Natural killer cell (primary cell): ENCODE measurements at regions not wholly inside any gene's neighbourhood (a gene's known extent, or its start where the extent isn't known, plus 50 kb on each side); places are given as distances from the start of the nearest gene placed in this dataset.

Source experiments
- ATAC-seq, 3 donors: fragments of 150-1000 bp in 2 of 3; fragments of 200-7000 bp in 1 of 3; cut with Tn5 transposase; 1 replicate in 1 of 3; 2 replicates in 2 of 3; pipeline ENCODE4 v1.10.0; 2021; ENCODE audit warnings: mild to moderate bottlenecking in 2 of 3, moderate library complexity in 2 of 3
- DNase-seq, 2 donors: peaks; one replicate each; pipeline versions ENCODE4 v3.0.0 to v3.0.0-alpha.2; 2013 to 2021; ENCODE audit warnings: mixed read lengths in 1 of 2
- H3K27ac ChIP-seq: one replicate; pipeline ENCODE4 v1.5.1; 2013; ENCODE audit warnings: mild to moderate bottlenecking, low read length
- H3K27me3 ChIP-seq: one replicate; pipeline ENCODE4 v1.6.1; 2013; ENCODE audit warnings: low read length; ENCODE audit not compliant: control insufficient read depth, insufficient read depth
- H3K36me3 ChIP-seq: one replicate; pipeline ENCODE4 v1.6.1; 2013; ENCODE audit warnings: low read length; ENCODE audit not compliant: control insufficient read depth, insufficient read depth
- H3K4me1 ChIP-seq: one replicate; pipeline ENCODE4 v1.6.1; 2013; ENCODE audit warnings: low read length; ENCODE audit not compliant: control insufficient read depth, insufficient read depth
- H3K4me3 ChIP-seq: one replicate; pipeline ENCODE4 v1.5.1; 2013; ENCODE audit warnings: low read length
- H3K9me3 ChIP-seq: one replicate; pipeline ENCODE4 v1.6.1; 2013; ENCODE audit warnings: low read length; ENCODE audit not compliant: control insufficient read depth, insufficient read depth
- H3K27ac Mint-ChIP-seq, 2 donors: one replicate each; pipeline ENCODE4 v1.8.0; 2022; ENCODE audit warnings: mild to moderate bottlenecking in 2 of 2, mixed read lengths in 2 of 2, moderate library complexity in 1 of 2
- H3K27me3 Mint-ChIP-seq, 2 donors: one replicate each; pipeline ENCODE4 v1.8.0; 2022; ENCODE audit warnings: low read depth in 2 of 2, mixed read lengths in 2 of 2
- H3K36me3 Mint-ChIP-seq: one replicate; pipeline ENCODE4 v1.8.0; 2022; ENCODE audit warnings: mixed read lengths
- H3K4me1 Mint-ChIP-seq, 2 donors: one replicate each; pipeline ENCODE4 v1.8.0; 2022; ENCODE audit warnings: mixed read lengths in 2 of 2
- H3K4me3 Mint-ChIP-seq: one replicate; pipeline ENCODE4 v1.8.0; 2022; ENCODE audit warnings: mild to moderate bottlenecking, moderate library complexity, mixed read lengths
- H3K9me3 Mint-ChIP-seq, 2 donors: one replicate each; pipeline ENCODE4 v1.8.0; 2022; ENCODE audit warnings: mixed read lengths in 2 of 2
- CTCF ChIP-seq: fragments of 200-600 bp; IDR thresholded peaks from one replicate; pipeline ENCODE4 v1.8.0; 2022; ENCODE audit warnings: antibody characterized with exemption
- WGBS: methylation state at CpG from one replicate; pipeline ENCODE4 v1.1.7; 2013; ENCODE audit warnings: missing lambda C conversion rate; ENCODE audit not compliant: insufficient coverage; 5-methylcytosine and 5-hydroxymethylcytosine counted together
- intact Hi-C: fragments of 100-400 bp; cut with micrococcal nuclease; formaldehyde crosslinking; loops from one replicate; pipeline ENCODE4 v1.14.2; 2022

GRCh38 chr6:113489952-113490746 is 367.0 kb upstream of the MARCKS start:
- Histone ChIP-seq H3K4me3 (no peak overlapping the region), H3K36me3 (no peaks in the 10 kb centered on the region), H3K27ac (no peak overlapping the region), H3K27me3 (no peaks in the 10 kb centered on the region), H3K4me1 (no peaks in the 10 kb centered on the region), H3K9me3 (no peaks in the 10 kb centered on the region)
- Mint-ChIP-seq H3K4me3 (no peak overlapping the region), H3K9me3 (peaks cover 0 to 2% of the 10 kb centered on the region in 2 donors), H3K27me3 (no peaks in the 10 kb centered on the region), H3K27ac (no peak overlapping the region), H3K4me1 (no peaks in the 10 kb centered on the region), H3K36me3 (no peaks in the 10 kb centered on the region)
- DNase-seq: no peak
- intact Hi-C loops: no loop called here
- ATAC-seq: no peak
- TF ChIP-seq CTCF: no peak
- 92% methylated on average over 1 of the region's 1 CpG for WGBS

- no peak overlapping the region for H3K27ac Mint-ChIP-seq
- no peaks in the 10 kb centered on the region for H3K4me1 Mint-ChIP-seq
- intact Hi-C loops: no loop called here
- TF ChIP-seq CTCF: no peak
- no peaks in the 10 kb centered on the region for H3K27me3 ChIP-seq
- H3K27ac ChIP-seq: no peak overlapping the region
- DNase-seq: no peak
- peaks cover 0 to 2% of the 10 kb centered on the region in 2 donors for H3K9me3 Mint-ChIP-seq
- no peaks in the 10 kb centered on the region for H3K4me1 ChIP-seq
- no peaks in the 10 kb centered on the region for H3K36me3 Mint-ChIP-seq
- no peaks in the 10 kb centered on the region for H3K36me3 ChIP-seq
- WGBS: 71% methylated on average over 2 of the region's 3 CpGs
- no peak for ATAC-seq
- H3K9me3 ChIP-seq: no peaks in the 10 kb centered on the region
- H3K4me3 Mint-ChIP-seq: no peak overlapping the region
- no peak overlapping the region for H3K4me3 ChIP-seq
- no peaks in the 10 kb centered on the region for H3K27me3 Mint-ChIP-seq
Observed at GRCh38 chr6:113491376-113491775, 365.8 kb upstream of the MARCKS start.

GRCh38 chr6:113493991-113494390 is 363.2 kb upstream of the MARCKS start:
- ATAC-seq: no peak
- no peak overlapping the region for H3K4me3 Mint-ChIP-seq
- H3K9me3 ChIP-seq: no peaks in the 10 kb centered on the region
- no peaks in the 10 kb centered on the region for H3K27me3 ChIP-seq
- no peaks in the 10 kb centered on the region for H3K9me3 Mint-ChIP-seq
- no peaks in the 10 kb centered on the region for H3K36me3 Mint-ChIP-seq
- no peaks in the 10 kb centered on the region for H3K27me3 Mint-ChIP-seq
- no peaks in the 10 kb centered on the region for H3K4me1 ChIP-seq
- 81% methylated on average over 2 of the region's 2 CpGs for WGBS
- no peak overlapping the region for H3K4me3 ChIP-seq
- no peaks in the 10 kb centered on the region for H3K36me3 ChIP-seq
- no peak overlapping the region for H3K27ac Mint-ChIP-seq
- intact Hi-C loops: no loop called here
- DNase-seq: no peak
- no peak for TF ChIP-seq CTCF
- H3K4me1 Mint-ChIP-seq: no peaks in the 10 kb centered on the region
- H3K27ac ChIP-seq: no peak overlapping the region

- H3K36me3 ChIP-seq: no peaks in the 10 kb centered on the region
- no peak overlapping the region for H3K4me3 Mint-ChIP-seq
- no peak overlapping the region for H3K27ac ChIP-seq
- intact Hi-C loops: no loop called here
- TF ChIP-seq CTCF: no peak
- H3K4me3 ChIP-seq: no peak overlapping the region
- peaks cover 3% of the 10 kb centered on the region in 2 donors for H3K9me3 Mint-ChIP-seq
- no peaks in the 10 kb centered on the region for H3K4me1 ChIP-seq
- H3K27me3 Mint-ChIP-seq: no peaks in the 10 kb centered on the region
- no peak overlapping the region for H3K27ac Mint-ChIP-seq
- H3K9me3 ChIP-seq: no peaks in the 10 kb centered on the region
- WGBS: no CpG with 5 or more reads among the region's 1 CpG
- ATAC-seq: no peak
- no peaks in the 10 kb centered on the region for H3K4me1 Mint-ChIP-seq
- H3K27me3 ChIP-seq: no peaks in the 10 kb centered on the region
- DNase-seq: no peak
- H3K36me3 Mint-ChIP-seq: no peaks in the 10 kb centered on the region
Observed at GRCh38 chr6:113495521-113495920, 361.6 kb upstream of the MARCKS start.
